ENCODE measurements at regions not wholly inside any gene's neighbourhood (a gene's known extent, or its start where the extent isn't known, plus 50 kb on each side); places are given as distances from the start of the nearest gene placed in this dataset.

GRCh38 chr20:53666144-53666543 lies 72.5 kb upstream of the ZNF217 start:
- TF ChIP-seq CTCF (IDR thresholded peaks at IDR 0.05) (no peak), EP300 (IDR thresholded peaks at IDR 0.05) (no peak), POLR2A (IDR thresholded peaks at IDR 0.05) (no peak)
